Endothelial cell of umbilical vein (primary cell): ENCODE measurements at regions not wholly inside any gene's neighbourhood (a gene's known extent, or its start where the extent isn't known, plus 50 kb on each side); places are given as distances from the start of the nearest gene placed in this dataset.

Experiments
- BruUV-seq: library from RNA; stranded (reverse); fragments of 400-500 nt; replicated peaks from 2 replicates; lab custom pipeline; 2021; lab: Mats Ljungman, UMichigan
- CTCF ChIA-PET: fragments of 300-600, 350-600 bp; sonication (Branson Sonifier 250); formaldehyde crosslinking; loops from one replicate; lab custom pipeline; 2021; ENCODE audit warnings: antibody characterized with exemption, inconsistent platforms; lab: Charles Lee
- POLR2A ChIA-PET: fragments of 300-600, 350-600 bp; sonication (Branson Sonifier 250); formaldehyde crosslinking; loops from one replicate; lab custom pipeline; 2021; ENCODE audit warnings: antibody characterized with exemption, inconsistent platforms; lab: Charles Lee
- DNase-seq: peaks from one replicate; pipeline ENCODE4 v3.0.0-alpha.2; 2011; ENCODE audit warnings: low read depth, low spot score
- FAIRE-seq: peaks from 2 replicates; lab custom pipeline; 2011; peaks lifted over from hg19 to GRCh38; lab: Jason Lieb, UNC
- H2AFZ ChIP-seq: 2 replicates; pipeline ENCODE4 v1.6.0; 2012; ENCODE audit warnings: low read depth, low read length, control low read depth, inconsistent platforms
- H3K27ac ChIP-seq: 2 replicates; pipeline ENCODE4 v1.5.1; 2011; ENCODE audit warnings: low read depth, mild to moderate bottlenecking, control low read depth, low read length, moderate library complexity; ENCODE audit not compliant: insufficient read depth
- H3K27me3 ChIP-seq, 2 experiments: 2 replicates each; pipeline versions ENCODE4 v1.6.0 to v1.6.1; 2011; ENCODE audit warnings: low read length in 2 of 2, mixed read lengths in 1 of 2; ENCODE audit not compliant: control insufficient read depth in 2 of 2, insufficient read depth in 2 of 2
- H3K36me3 ChIP-seq, 2 experiments: 2 replicates in 1 of 2; 3 replicates in 1 of 2; pipeline ENCODE4 v1.5.1; 2011; ENCODE audit warnings: low read length in 2 of 2, mild to moderate bottlenecking in 1 of 2, moderate library complexity in 1 of 2; ENCODE audit not compliant: control insufficient read depth in 2 of 2, insufficient read depth in 2 of 2; ENCODE audit errors: extremely low read depth in 1 of 2
- H3K4me1 ChIP-seq: 3 replicates; pipeline ENCODE4 v1.5.1; 2011; ENCODE audit warnings: mild to moderate bottlenecking, low read length; ENCODE audit not compliant: control insufficient read depth, insufficient read depth; ENCODE audit errors: extremely low read depth
- H3K4me2 ChIP-seq: 2 replicates; pipeline ENCODE4 v1.6.1; 2011; ENCODE audit warnings: low read length, control low read depth, mixed read lengths; ENCODE audit not compliant: insufficient read depth
- H3K4me3 ChIP-seq, 3 experiments: fragments of 200-600 bp in 1 of 3; sonication (generic), shearing (Covaris generic) in 1 of 3; replicated peaks in 1 of 3; 2 replicates each; pipeline ENCODE4 v1.5.1; 2011 to 2016; ENCODE audit warnings: control low read depth in 3 of 3, low read length in 3 of 3, mild to moderate bottlenecking in 2 of 3, inconsistent platforms in 1 of 3, low read depth in 1 of 3, moderate library complexity in 1 of 3; ENCODE audit not compliant: insufficient read depth in 1 of 3
- H3K79me2 ChIP-seq: 2 replicates; pipeline ENCODE4 v1.6.0; 2012; ENCODE audit warnings: low read length, inconsistent platforms; ENCODE audit not compliant: control insufficient read depth, insufficient read depth
- H3K9ac ChIP-seq: replicated peaks from 2 replicates; pipeline ENCODE3; 2011; ENCODE audit warnings: low read length, control low read depth; ENCODE audit not compliant: insufficient read depth; ENCODE audit errors: extremely low read depth
- H3K9me1 ChIP-seq: replicated peaks from 3 replicates; pipeline ENCODE4 v1.6.0; 2011; ENCODE audit warnings: mild to moderate bottlenecking, low read length; ENCODE audit not compliant: control insufficient read depth, insufficient read depth; ENCODE audit errors: extremely low read depth
- H3K9me3 ChIP-seq: replicated peaks from 2 replicates; pipeline ENCODE4 v1.5.1; 2012; ENCODE audit warnings: low read length, inconsistent platforms; ENCODE audit not compliant: control insufficient read depth, insufficient read depth
- H4K20me1 ChIP-seq: replicated peaks from 2 replicates; pipeline ENCODE3; 2011; ENCODE audit warnings: mild to moderate bottlenecking, low read length; ENCODE audit not compliant: control insufficient read depth, insufficient read depth; ENCODE audit errors: extremely low read depth
- EZH2 ChIP-seq: IDR thresholded peaks from 2 replicates; pipeline ENCODE4 v1.6.1; 2012; ENCODE audit warnings: borderline replicate concordance, low read depth, mild to moderate bottlenecking, moderate library complexity, low read length, inconsistent platforms; ENCODE audit not compliant: severe bottlenecking
- FOS ChIP-seq: IDR thresholded peaks from 2 replicates; pipeline ENCODE4 v1.6.1; 2011; ENCODE audit warnings: mild to moderate bottlenecking, low read length, moderate library complexity, borderline replicate concordance; ENCODE audit not compliant: insufficient read depth
- GATA2 ChIP-seq: IDR thresholded peaks from 2 replicates; pipeline ENCODE4 v1.7.0; 2011; ENCODE audit warnings: low read depth, mild to moderate bottlenecking, moderate library complexity, mixed read lengths, low read length; ENCODE audit not compliant: insufficient read length, insufficient read depth
- JUN ChIP-seq: IDR thresholded peaks from 2 replicates; pipeline ENCODE4 v1.6.1; 2011; ENCODE audit warnings: borderline replicate concordance, low read depth; ENCODE audit not compliant: insufficient read length, insufficient read depth
- MYC ChIP-seq: IDR thresholded peaks from one replicate; pipeline ENCODE4 v1.6.1; 2011; ENCODE audit warnings: mild to moderate bottlenecking, low read depth, low read length
- POLR2A ChIP-seq: IDR thresholded peaks from 2 replicates; pipeline ENCODE4 v1.6.1; 2012; ENCODE audit warnings: low read depth, mild to moderate bottlenecking, control low read depth, low read length
- POLR2AphosphoS5 ChIP-seq: IDR thresholded peaks from 2 replicates; pipeline ENCODE4 v1.6.1; 2012; ENCODE audit warnings: low read depth, mild to moderate bottlenecking, control low read depth, low read length, moderate library complexity; ENCODE audit not compliant: insufficient read depth
- dilution Hi-C: fragments of 300-500 bp; cut with MboI; formaldehyde crosslinking; loops from one replicate; pipeline ENCODE4 v1.15.0; 2019; ENCODE audit warnings: low sequenced_read_pairs; ENCODE audit not compliant: extremely low pct_ligation_motif_present
- intact Hi-C: fragments of 100-400 bp; cut with micrococcal nuclease; formaldehyde crosslinking; loops from one replicate; pipeline ENCODE4 v1.10.0; 2022
- TF ChIP-seq, protein P1 (sequence below): IDR thresholded peaks from 2 replicates; pipeline ENCODE4 v1.6.1; 2011; ENCODE audit not compliant: insufficient read depth, insufficient read length
- TF ChIP-seq, protein P2 (sequence below), 2 donors: IDR thresholded peaks; 1 replicate in 1 of 2; 2 replicates in 1 of 2; pipeline ENCODE4 v1.5.1; 2011; ENCODE audit warnings: low read length in 2 of 2, mild to moderate bottlenecking in 2 of 2, moderate library complexity in 2 of 2, control low read depth in 1 of 2, inconsistent platforms in 1 of 2, low read depth in 1 of 2; ENCODE audit not compliant: insufficient read depth in 1 of 2; ENCODE audit errors: extremely low read depth in 1 of 2

DNA sequence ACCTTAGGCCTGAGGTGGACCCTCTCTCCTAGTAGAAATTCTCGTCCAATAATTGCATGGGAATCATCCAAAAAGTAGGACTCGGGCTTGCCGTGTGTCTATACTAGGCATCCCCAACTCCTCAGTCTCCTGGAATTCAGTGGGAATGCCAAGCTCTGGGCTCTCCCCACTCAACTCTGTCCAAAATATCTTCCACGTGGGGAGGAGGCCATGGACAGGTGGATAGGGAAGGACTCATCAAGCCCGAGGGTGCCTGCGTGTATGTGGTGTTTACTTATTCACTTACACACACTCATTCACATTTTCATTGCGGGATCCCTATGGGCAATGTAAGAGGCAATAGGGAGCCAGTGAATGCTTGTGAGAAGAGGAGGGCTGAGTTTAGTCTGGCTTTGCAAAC, 383.3 kb downstream of the MN1 start:
- DNase-seq (no peak), FAIRE-seq (no peak)
- Histone ChIP-seq H3K27ac (no peak overlapping the region), H2AFZ (no peak overlapping the region), H3K9ac (no peak overlapping the region), H3K4me1 (peaks cover 43% of the 10 kb centered on the region), H3K9me3 (no peaks in the 10 kb centered on the region), H3K79me2 (no peaks in the 10 kb centered on the region), H3K4me2 (no peak overlapping the region), H3K9me1 (no peaks in the 10 kb centered on the region), H4K20me1 (no peaks in the 10 kb centered on the region), H3K27me3 (peaks cover 4 to 7% of the 10 kb centered on the region in 2 experiments), H3K36me3 (no peaks in the 10 kb centered on the region), H3K4me3 (no peak overlapping the region)
- POLR2A ChIA-PET = no interaction called here
- intact Hi-C loops = no loop called here
- no peak for TF ChIP-seq GATA2
- no peak for TF ChIP-seq POLR2AphosphoS5
- TF ChIP-seq EZH2 = no peak
- TF ChIP-seq, protein P1, sequence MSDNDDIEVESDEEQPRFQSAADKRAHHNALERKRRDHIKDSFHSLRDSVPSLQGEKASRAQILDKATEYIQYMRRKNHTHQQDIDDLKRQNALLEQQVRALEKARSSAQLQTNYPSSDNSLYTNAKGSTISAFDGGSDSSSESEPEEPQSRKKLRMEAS = no peak
- no peak for TF ChIP-seq POLR2A
- TF ChIP-seq MYC = no peak
- TF ChIP-seq, protein P2, sequence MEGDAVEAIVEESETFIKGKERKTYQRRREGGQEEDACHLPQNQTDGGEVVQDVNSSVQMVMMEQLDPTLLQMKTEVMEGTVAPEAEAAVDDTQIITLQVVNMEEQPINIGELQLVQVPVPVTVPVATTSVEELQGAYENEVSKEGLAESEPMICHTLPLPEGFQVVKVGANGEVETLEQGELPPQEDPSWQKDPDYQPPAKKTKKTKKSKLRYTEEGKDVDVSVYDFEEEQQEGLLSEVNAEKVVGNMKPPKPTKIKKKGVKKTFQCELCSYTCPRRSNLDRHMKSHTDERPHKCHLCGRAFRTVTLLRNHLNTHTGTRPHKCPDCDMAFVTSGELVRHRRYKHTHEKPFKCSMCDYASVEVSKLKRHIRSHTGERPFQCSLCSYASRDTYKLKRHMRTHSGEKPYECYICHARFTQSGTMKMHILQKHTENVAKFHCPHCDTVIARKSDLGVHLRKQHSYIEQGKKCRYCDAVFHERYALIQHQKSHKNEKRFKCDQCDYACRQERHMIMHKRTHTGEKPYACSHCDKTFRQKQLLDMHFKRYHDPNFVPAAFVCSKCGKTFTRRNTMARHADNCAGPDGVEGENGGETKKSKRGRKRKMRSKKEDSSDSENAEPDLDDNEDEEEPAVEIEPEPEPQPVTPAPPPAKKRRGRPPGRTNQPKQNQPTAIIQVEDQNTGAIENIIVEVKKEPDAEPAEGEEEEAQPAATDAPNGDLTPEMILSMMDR (IDR thresholded peaks at IDR 0.05; ENCODE audit: extremely low read depth in 1 of 2, insufficient read depth in 1 of 2, low read depth in 1 of 2, low read length in 2 of 2) = no peak
- TF ChIP-seq FOS = no peak
- TF ChIP-seq JUN = no peak
- BruUV-seq = no TSS peak
- CTCF ChIA-PET = interaction anchor here (3.0 kb wide), 1 partner anchor 57 kb away, joined by 8 read pairs; no protein-coding TSS in a partner anchor
- dilution Hi-C loops = no loop called here
